Spleen (tissue), 11 donors: ENCODE measurements at regions not wholly inside any gene's neighbourhood (a gene's known extent, or its start where the extent isn't known, plus 50 kb on each side); places are given as distances from the start of the nearest gene placed in this dataset.

Experiments
- DNase-seq: peaks from one replicate; pipeline ENCODE4 v3.0.0-alpha.2; 2020
- H3K27ac ChIP-seq, 8 donors: fragments of 200-600 bp; sonication (generic) in 7 of 8; 1 replicate in 4 of 8; 2 replicates in 4 of 8; pipeline versions ENCODE4 v1.5.0 to v1.8.0; 2016 to 2021; ENCODE audit warnings: inconsistent platforms in 4 of 8, mild to moderate bottlenecking in 4 of 8, moderate library complexity in 1 of 8
- H3K27me3 ChIP-seq, 7 donors: fragments of 200-600 bp; sonication (generic) in 6 of 7; replicated peaks in 1 of 7; 1 replicate in 4 of 7; 2 replicates in 3 of 7; pipeline versions ENCODE4 v1.5.0 to v1.8.0; 2016 to 2021; ENCODE audit warnings: inconsistent platforms in 3 of 7, mild to moderate bottlenecking in 1 of 7
- H3K36me3 ChIP-seq, 6 donors: fragments of 200-600 bp; sonication (generic) in 5 of 6; 1 replicate in 4 of 6; 2 replicates in 2 of 6; pipeline versions ENCODE4 v1.5.0 to v1.8.0; 2016 to 2021; ENCODE audit warnings: inconsistent platforms in 2 of 6
- H3K4me1 ChIP-seq, 6 donors: fragments of 200-600 bp; sonication (generic) in 5 of 6; 1 replicate in 3 of 6; 2 replicates in 3 of 6; pipeline versions ENCODE4 v1.5.0 to v1.8.0; 2016 to 2021; ENCODE audit warnings: inconsistent platforms in 3 of 6
- H3K4me3 ChIP-seq, 8 donors: fragments of 200-600 bp; sonication (generic) in 7 of 8; 1 replicate in 4 of 8; 2 replicates in 4 of 8; pipeline versions ENCODE4 v1.5.0 to v1.8.0; 2016 to 2021; ENCODE audit warnings: inconsistent platforms in 4 of 8, mild to moderate bottlenecking in 4 of 8, moderate library complexity in 2 of 8
- H3K9me3 ChIP-seq, 8 donors: fragments of 200-600 bp; sonication (generic) in 7 of 8; 1 replicate in 4 of 8; 2 replicates in 4 of 8; pipeline versions ENCODE4 v1.5.0 to v1.8.0; 2016 to 2021; ENCODE audit warnings: inconsistent platforms in 4 of 8
- CTCF ChIP-seq, 11 experiments: fragments of 200-600 bp in 7 of 11; fragments of 450-650 bp in 4 of 11; sonication (generic) in 4 of 11; IDR thresholded peaks in 8 of 11; conservative IDR thresholded peaks in 3 of 11; 1 replicate in 7 of 11; 2 replicates in 4 of 11; pipeline versions ENCODE4 v1.4.0 to v1.8.0; 2016 to 2021; ENCODE audit warnings: antibody characterized with exemption in 11 of 11, inconsistent platforms in 4 of 11, mild to moderate bottlenecking in 1 of 11
- POLR2A ChIP-seq, 3 donors: fragments of 450-650 bp; IDR thresholded peaks; one replicate each; pipeline ENCODE4 v1.5.1; 2017; ENCODE audit warnings: antibody characterized with exemption in 3 of 3, mild to moderate bottlenecking in 1 of 3
- POLR2AphosphoS5 ChIP-seq, 3 donors: sonication (generic); formaldehyde crosslinking; IDR thresholded peaks; one replicate each; pipeline ENCODE4 v1.5.1; 2017; ENCODE audit warnings: antibody characterized with exemption in 3 of 3
- WGBS, 5 donors: extraction: QIAGEN DNeasy Blood & Tissue Kit in 3 of 5; methylation state at CpG; one replicate each; pipeline versions ENCODE4 v1.1.5 to v1.1.7; 2013 to 2018; 5-methylcytosine and 5-hydroxymethylcytosine counted together
- intact Hi-C: fragments of 100-400 bp; cut with DNase I; formaldehyde crosslinking; loops from one replicate; pipeline ENCODE4 v1.15.0; 2023; ENCODE audit warnings: low total_unique reads
- donor health status: healthy with polysubstance abuse.
- donor health status: DM: no; HTN: no; CAD: no; lungs with moderate emphysema.
- donor health status: DM: no; HTN: no; CAD: no.
- donor health status: Bipolar disorder and iron deficiency.
- donor health status: healthy.
- donor health status: DM: no; HTN: no; CAD: no.
- donor health status: DM: yes; HTN: yes; CAD: no.

DNA sequence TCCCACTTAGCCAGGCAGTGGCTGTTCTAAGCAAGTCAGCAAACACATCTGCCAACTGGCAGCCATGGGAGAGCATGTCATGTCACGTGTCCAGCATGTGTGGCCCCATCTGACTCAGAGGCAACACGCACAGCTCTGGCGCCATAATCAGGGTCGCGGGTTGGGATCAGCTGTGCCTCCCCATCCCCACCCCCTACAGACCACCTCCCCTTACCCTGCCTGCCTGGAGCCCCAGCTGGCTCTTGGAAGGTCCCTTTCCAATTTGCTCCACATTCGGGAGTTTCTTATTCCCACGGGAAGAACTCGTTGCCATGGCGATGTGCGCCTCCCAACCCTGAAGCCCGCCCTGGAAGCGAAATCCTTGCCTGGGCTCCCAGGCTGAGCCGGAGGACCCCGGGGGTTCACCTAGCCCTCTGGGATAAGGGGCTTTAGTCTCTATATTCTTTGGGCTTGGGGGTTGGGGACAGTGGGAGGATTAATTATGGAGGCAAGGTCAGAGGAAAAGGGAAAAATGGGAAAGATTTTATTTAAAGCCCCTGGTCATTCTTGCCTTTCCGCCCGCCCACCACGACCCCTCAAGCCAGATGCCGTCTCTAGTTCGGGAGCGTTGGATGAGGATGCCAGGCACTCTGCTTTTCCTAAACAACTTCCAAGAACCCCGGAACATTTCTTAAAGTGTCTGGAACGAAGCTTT lies 283.7 kb downstream of the ZEB1 start:
- intact Hi-C loops, result no loop called here
- 29 to 39% (median 36%) methylated on average over 20 to 22 of the region's 22 CpGs for WGBS, 5 donors

DNA sequence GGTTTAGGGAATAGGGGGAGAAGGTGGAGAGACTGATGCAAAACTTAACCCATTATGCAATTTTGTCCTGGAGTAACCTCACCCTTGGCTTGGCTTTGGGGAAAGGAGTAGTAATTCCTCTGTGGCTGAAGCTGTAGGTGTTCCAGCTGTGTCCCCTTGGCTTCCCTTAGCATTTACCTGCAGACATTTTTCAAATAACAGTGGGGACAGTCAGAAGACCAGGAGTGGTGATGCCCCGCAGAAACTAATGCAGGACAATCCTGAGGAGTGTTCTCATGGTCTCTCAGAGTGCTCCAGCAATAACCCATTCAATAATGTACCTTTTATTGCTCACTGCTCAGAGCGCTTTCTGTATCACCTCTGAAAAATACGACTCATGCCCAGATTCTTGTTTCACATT lies 282.1 kb downstream of the ZEB1 start:
- intact Hi-C loops, result no loop called here
- WGBS, 5 donors, result 84 to 91% (median 89%) methylated on average over 3 of the region's 3 CpGs
- no peak for DNase-seq
- Histone ChIP-seq H3K9me3 (no peaks in the 10 kb centered on the region), H3K4me1 (peaks cover 0 to 20% (median 7%) of the 10 kb centered on the region in 6 donors), H3K4me3 (no peak overlapping the region), H3K27me3 (peaks cover 0 to 12% (median 0%) of the 10 kb centered on the region in 7 donors), H3K27ac (no peak overlapping the region), H3K36me3 (no peaks in the 10 kb centered on the region)
- TF ChIP-seq POLR2A (IDR thresholded peaks at IDR 0.05) (no peak), POLR2AphosphoS5 (IDR thresholded peaks at IDR 0.05) (no peak), CTCF (IDR thresholded peaks at IDR 0.05 in 8 of 11, conservative IDR thresholded peaks at IDR 0.05 in 3 of 11) (no peak)

More for the DNA sequence above, 283.7 kb downstream of the ZEB1 start:
- Histone ChIP-seq H3K4me1 (peaks cover 0 to 20% (median 7%) of the 10 kb centered on the region in 6 donors), H3K4me3 (peak overlapping the region; percentile 51 to 83 (median 62)), H3K27ac (peak overlapping the region; percentile 46 to 86 (median 78)), H3K27me3 (peaks cover 0 to 12% (median 0%) of the 10 kb centered on the region in 7 donors), H3K9me3 (no peaks in the 10 kb centered on the region), H3K36me3 (no peaks in the 10 kb centered on the region)
- TF ChIP-seq POLR2AphosphoS5 (IDR thresholded peaks at IDR 0.05) (peak; percentile 13 to 45 (median 33)), CTCF (IDR thresholded peaks at IDR 0.05 in 8 of 11, conservative IDR thresholded peaks at IDR 0.05 in 3 of 11) (no peak)
- DNase-seq, result peak; percentile 81

DNA sequence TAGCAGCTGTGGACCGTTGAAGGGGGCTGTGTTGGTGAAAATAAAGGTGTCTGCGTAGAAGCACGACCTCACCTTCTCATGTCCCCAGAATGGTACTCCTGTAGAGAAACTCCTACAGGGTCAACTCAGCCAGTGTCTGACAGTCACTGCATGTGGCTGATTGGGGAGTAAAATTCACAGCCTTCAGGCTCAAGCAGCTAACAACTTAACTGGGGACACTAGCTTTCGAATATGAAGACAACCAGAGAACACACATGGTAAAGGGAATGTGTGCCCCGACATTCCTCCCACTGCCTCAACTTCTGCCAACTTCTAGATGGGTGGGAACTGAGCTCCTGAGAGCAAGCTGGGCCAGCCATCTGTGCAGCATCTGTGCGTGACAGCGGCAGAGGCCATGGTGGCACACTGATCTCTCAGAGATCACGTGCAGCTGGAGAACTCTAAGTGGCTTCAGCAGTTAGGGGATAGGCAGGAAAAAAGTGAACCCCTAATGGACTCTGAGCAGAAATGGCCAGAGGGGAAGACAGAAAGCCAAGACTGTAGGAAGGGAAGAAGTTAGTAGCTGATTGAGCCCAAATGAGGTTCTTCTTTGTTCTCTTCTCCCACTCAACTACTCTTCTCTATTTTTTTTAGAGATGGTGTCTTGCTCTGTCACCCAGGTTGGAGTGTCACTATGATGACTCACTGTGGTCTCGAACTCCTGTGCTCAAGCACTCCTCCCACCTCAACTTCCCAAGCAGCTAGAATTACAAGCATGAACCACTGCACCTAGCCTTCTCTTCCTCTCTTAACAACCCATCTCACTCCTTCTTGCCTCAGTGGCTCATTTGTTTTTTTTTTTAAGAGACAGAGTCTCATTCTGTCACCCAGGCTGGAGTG lies 280.8 kb downstream of the ZEB1 start:
- Histone ChIP-seq H3K36me3 (no peaks in the 10 kb centered on the region), H3K27ac (no peak overlapping the region), H3K9me3 (no peaks in the 10 kb centered on the region), H3K27me3 (peaks cover 0 to 12% (median 0%) of the 10 kb centered on the region in 7 donors), H3K4me1 (peaks cover 0 to 20% (median 7%) of the 10 kb centered on the region in 6 donors), H3K4me3 (no peak overlapping the region)
- 83 to 89% (median 84%) methylated on average over 9 of the region's 9 CpGs for WGBS, 5 donors
- intact Hi-C loops, result no loop called here
- TF ChIP-seq CTCF (IDR thresholded peaks at IDR 0.05 in 8 of 11, conservative IDR thresholded peaks at IDR 0.05 in 3 of 11) (no peak), POLR2A (IDR thresholded peaks at IDR 0.05) (no peak), POLR2AphosphoS5 (IDR thresholded peaks at IDR 0.05) (no peak)
- no peak for DNase-seq

- intact Hi-C loops, result no loop called here
- Histone ChIP-seq H3K9me3 (peaks cover 0 to 14% (median 10%) of the 10 kb centered on the region in 8 donors), H3K27ac (no peak overlapping the region), H3K27me3 (no peaks in the 10 kb centered on the region), H3K4me3 (no peak overlapping the region), H3K36me3 (no peaks in the 10 kb centered on the region), H3K4me1 (no peaks in the 10 kb centered on the region)
- DNase-seq, result no peak
- WGBS, 5 donors, result 83 to 98% (median 92%) methylated on average over 2 of the region's 2 CpGs
- TF ChIP-seq POLR2A (IDR thresholded peaks at IDR 0.05), result no peak
- no peak for TF ChIP-seq CTCF (IDR thresholded peaks at IDR 0.05 in 8 of 11, conservative IDR thresholded peaks at IDR 0.05 in 3 of 11)
- no peak for TF ChIP-seq POLR2AphosphoS5 (IDR thresholded peaks at IDR 0.05)
These were observed 277.7 kb downstream of the ZEB1 start for GRCh38 chr10:31596765-31597164.
